HG03432 (cell line): ENCODE measurements at regions not wholly inside any gene's neighbourhood (a gene's known extent, or its start where the extent isn't known, plus 50 kb on each side); places are given as distances from the start of the nearest gene placed in this dataset.
A peak's percentile ranks its signal among the peaks of the same experiment; 100 is the strongest.
"Not testable (repeated sequence)": the region's sequence is repeated elsewhere in the genome, so short reads cannot be mapped to it uniquely, and the experiment has no call there.

Experiments used
- ATAC-seq: cut with Tn5 transposase; IDR thresholded peaks from one replicate; pipeline ENCODE4 v1.9.1; 2021; ENCODE audit warnings: mild to moderate bottlenecking, moderate library complexity; ENCODE audit not compliant: unreplicated experiment

- ATAC-seq: not testable (repeated sequence)
Observed at GRCh38 chr2:47690706-47691325, 92.1 kb upstream of the MSH6 start.

DNA sequence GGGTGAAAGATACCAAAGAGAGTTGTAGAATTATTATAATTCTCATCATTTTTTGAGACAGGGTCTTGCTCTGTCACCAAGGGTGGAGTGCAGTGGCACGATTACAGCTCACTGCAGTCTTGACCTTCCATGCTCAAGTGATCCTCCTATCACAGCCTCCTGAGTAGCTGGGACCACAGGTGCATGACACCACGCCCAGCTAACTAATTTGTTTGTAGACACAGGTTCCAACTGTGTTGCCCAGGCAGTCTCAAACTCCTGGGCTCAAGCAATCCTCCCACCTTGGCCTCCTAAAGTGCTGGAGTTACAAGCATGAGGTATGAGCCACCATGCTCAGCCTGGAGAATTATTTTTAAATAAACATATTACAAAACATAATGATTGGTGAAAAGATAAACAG is 92.8 kb upstream of the MSH6 start:
- no peak for ATAC-seq

- peak; percentile 79 for ATAC-seq
Observed at GRCh38 chr2:47689118-47689517, 93.8 kb upstream of the MSH6 start.

GRCh38 chr2:47688561-47688960 is 94.4 kb upstream of the MSH6 start:
- ATAC-seq: peak; percentile 8

DNA sequence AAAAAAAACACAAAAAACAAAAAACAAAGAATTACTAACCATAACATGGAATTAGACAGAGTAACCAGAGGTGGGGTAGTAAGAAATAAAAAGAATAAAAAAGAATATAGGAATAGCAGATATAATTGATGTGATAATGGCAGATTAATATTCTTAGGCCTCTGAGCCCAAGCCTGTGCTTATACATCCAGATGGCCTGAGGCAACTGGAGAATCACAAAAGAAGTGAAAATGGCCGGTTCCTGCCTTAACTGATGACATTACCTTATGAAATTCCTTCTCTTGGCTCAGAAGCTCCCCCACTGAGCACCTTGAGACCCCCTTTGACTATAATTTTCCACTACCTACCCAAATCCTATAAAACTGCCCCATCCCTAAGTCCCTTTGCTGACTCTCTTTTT is 95.1 kb upstream of the MSH6 start:
- ATAC-seq: no peak

- no peak for ATAC-seq
Observed at GRCh38 chr2:47686018-47686417, 96.9 kb upstream of the MSH6 start.

GRCh38 chr2:47682216-47682749 is 100.7 kb upstream of the MSH6 start:
- no peak for ATAC-seq

GRCh38 chr2:47676261-47676926 is 105.6 kb upstream of the KCNK12 start:
- ATAC-seq: no peak

- no peak for ATAC-seq
Observed at GRCh38 chr2:47675196-47675825, 104.5 kb upstream of the KCNK12 start.

GRCh38 chr2:47666332-47666731 is 95.5 kb upstream of the KCNK12 start:
- ATAC-seq: no peak

DNA sequence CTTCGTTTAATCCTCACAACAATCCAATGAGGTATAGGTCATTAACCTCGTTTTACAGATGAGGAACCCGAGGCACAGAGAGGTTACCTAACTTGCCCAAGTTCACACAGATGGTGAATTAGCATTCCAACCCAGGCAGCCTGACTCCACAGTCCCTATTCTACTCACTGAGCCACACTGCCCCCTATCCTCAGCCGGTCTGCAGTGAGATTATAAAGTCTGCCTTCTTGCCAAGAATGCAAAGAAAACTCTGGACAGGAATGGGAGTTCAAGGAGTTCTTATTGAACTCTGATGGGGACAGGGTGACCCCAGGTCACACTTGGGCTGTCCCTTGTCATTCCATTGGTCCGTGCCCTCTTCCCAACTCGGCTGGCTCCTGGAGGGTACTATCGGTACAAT is 94.0 kb upstream of the KCNK12 start:
- no peak for ATAC-seq

DNA sequence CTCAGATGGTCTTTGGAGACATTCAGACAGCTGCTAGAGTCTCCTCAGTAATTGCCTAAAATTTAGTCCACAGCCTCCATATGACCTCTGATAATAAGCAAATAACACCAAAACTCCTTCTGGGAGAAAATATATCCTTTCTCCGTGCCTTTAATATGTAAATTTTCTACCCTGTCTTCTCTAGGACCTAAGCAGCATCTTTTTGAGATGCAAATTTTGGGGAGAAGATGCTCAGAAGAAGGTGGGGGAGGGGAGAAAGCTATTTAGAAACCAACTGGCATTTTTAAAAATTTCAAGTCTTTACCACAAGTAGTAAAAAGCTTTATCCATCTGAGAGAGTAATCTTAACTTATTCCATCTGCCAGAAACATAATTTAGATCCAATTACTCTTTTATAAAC is 91.8 kb upstream of the KCNK12 start:
- no peak for ATAC-seq

- ATAC-seq: no peak
Observed at GRCh38 chr2:47661310-47661709, 90.5 kb upstream of the KCNK12 start.

- no peak for ATAC-seq
Observed at GRCh38 chr2:47660168-47660567, 89.4 kb upstream of the KCNK12 start.

GRCh38 chr2:47658646-47659320 is 88.0 kb upstream of the KCNK12 start:
- ATAC-seq: no peak

- ATAC-seq: no peak
Observed at GRCh38 chr2:47657886-47658489, 87.2 kb upstream of the KCNK12 start.

- ATAC-seq: no peak
Observed at GRCh38 chr2:47656715-47657600, 86.2 kb upstream of the KCNK12 start.

DNA sequence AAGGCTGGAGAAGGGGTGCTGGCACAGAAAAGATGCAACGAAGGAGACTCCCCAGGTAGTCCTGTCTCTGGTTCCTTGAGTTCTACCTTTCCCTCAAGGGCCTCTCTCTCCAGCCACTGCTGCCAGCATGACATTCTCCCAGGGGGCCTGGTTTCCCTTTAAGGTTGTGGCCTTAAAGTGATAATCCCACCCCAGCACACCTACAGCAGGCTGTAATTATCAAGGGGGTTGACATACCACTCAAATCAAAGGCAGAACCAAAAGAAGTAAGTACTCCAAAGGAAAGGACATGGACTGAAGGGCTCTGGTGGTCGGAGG is 84.7 kb upstream of the KCNK12 start:
- ATAC-seq: peak; percentile 27

DNA sequence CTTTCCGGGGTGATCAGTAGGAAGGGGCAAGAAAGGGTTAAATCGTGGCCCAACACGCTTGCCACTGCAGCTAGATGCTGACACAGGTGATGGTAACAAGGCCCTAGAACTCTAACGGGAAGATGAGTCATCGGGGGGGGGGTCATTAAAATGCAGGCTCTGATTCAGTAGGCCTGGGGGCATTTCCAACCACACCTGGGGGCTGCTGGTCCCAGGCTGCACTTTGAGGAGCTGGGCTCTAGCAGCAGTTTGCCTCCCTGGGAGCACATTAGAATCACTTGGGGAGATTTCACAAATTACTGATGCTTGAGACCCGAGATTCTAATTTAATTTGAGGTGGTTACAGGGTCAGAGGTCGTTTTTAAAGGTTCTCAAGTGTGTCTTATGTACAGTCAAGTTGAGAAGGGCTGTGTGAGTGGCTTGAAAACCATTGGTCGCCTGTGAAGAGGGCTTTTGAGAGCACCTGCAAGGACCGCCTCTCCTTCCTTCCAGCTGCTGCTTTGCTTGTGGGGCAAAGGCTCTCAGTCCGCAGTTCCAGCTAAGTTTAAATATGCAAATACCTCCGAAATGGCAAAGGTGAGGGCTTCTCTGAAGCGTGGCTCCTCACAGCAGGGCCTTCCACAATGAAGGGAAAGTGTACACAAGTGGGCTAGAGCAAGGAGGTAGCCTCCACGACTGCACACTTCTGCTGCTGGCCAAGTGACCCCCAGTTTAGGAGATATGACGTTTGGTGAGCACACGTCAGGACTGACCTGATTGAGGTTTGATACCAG is 84.2 kb upstream of the KCNK12 start:
- peak; percentile 82 for ATAC-seq
